Astrocyte (in vitro differentiated cells and primary cell): ENCODE measurements at regions not wholly inside any gene's neighbourhood (a gene's known extent, or its start where the extent isn't known, plus 50 kb on each side); places are given as distances from the start of the nearest gene placed in this dataset.

Experiments
- DNase-seq: peaks from one replicate; pipeline ENCODE4 v3.0.0-alpha.2; 2010; ENCODE audit warnings: low read depth
- FAIRE-seq: peaks from 2 replicates; lab custom pipeline; 2011; peaks lifted over from hg19 to GRCh38; lab: Jason Lieb, UNC
- H2AFZ ChIP-seq: 2 replicates; pipeline ENCODE4 v1.6.0; 2012; ENCODE audit warnings: low read depth, low read length, inconsistent platforms
- H3K27ac ChIP-seq: 2 replicates; pipeline ENCODE4 v1.5.1; 2011; ENCODE audit warnings: low read depth, low read length, inconsistent platforms
- H3K27me3 ChIP-seq: 2 replicates; pipeline ENCODE4 v1.6.0; 2011; ENCODE audit warnings: low read length, inconsistent platforms; ENCODE audit not compliant: insufficient read depth
- H3K36me3 ChIP-seq: 2 replicates; pipeline ENCODE4 v1.5.1; 2011; ENCODE audit warnings: low read length, inconsistent platforms; ENCODE audit not compliant: insufficient read depth
- H3K4me1 ChIP-seq: 2 replicates; pipeline ENCODE4 v1.5.1; 2011; ENCODE audit warnings: low read length, inconsistent platforms; ENCODE audit not compliant: insufficient read depth
- H3K4me2 ChIP-seq: 2 replicates; pipeline ENCODE4 v1.6.0; 2012; ENCODE audit warnings: low read length, inconsistent platforms
- H3K4me3 ChIP-seq: 2 replicates; pipeline ENCODE4 v1.5.1; 2011; ENCODE audit warnings: low read depth, mild to moderate bottlenecking, low read length, inconsistent platforms; ENCODE audit not compliant: insufficient read depth
- H3K79me2 ChIP-seq: 2 replicates; pipeline ENCODE4 v1.6.0; 2012; ENCODE audit warnings: mild to moderate bottlenecking, low read length, inconsistent platforms; ENCODE audit not compliant: insufficient read depth
- H3K9ac ChIP-seq: 2 replicates; pipeline ENCODE4 v1.6.0; 2012; ENCODE audit warnings: mild to moderate bottlenecking, low read length, inconsistent platforms
- H3K9me3 ChIP-seq: 2 replicates; pipeline ENCODE4 v1.5.1; 2012; ENCODE audit warnings: low read depth, mild to moderate bottlenecking, low read length, inconsistent platforms; ENCODE audit not compliant: insufficient read depth
- H4K20me1 ChIP-seq: 2 replicates; pipeline ENCODE4 v1.6.0; 2012; ENCODE audit warnings: low read length, inconsistent platforms; ENCODE audit not compliant: insufficient read depth
- H3K27ac Mint-ChIP-seq: one replicate; pipeline ENCODE4 v1.8.0; 2021; ENCODE audit warnings: mild to moderate bottlenecking, mixed read lengths; ENCODE audit not compliant: unreplicated experiment
- H3K27me3 Mint-ChIP-seq: one replicate; pipeline ENCODE4 v1.8.0; 2021; ENCODE audit warnings: low read depth, mixed read lengths; ENCODE audit not compliant: unreplicated experiment
- H3K36me3 Mint-ChIP-seq: one replicate; pipeline ENCODE4 v1.8.0; 2021; ENCODE audit warnings: low read depth, mixed read lengths; ENCODE audit not compliant: unreplicated experiment
- H3K4me1 Mint-ChIP-seq: one replicate; pipeline ENCODE4 v1.8.0; 2021; ENCODE audit warnings: low read depth, mixed read lengths; ENCODE audit not compliant: unreplicated experiment
- H3K4me3 Mint-ChIP-seq: one replicate; pipeline ENCODE4 v1.8.0; 2021; ENCODE audit warnings: mild to moderate bottlenecking, moderate library complexity, mixed read lengths; ENCODE audit not compliant: unreplicated experiment
- H3K9me3 Mint-ChIP-seq: one replicate; pipeline ENCODE4 v1.8.0; 2021; ENCODE audit warnings: mild to moderate bottlenecking, mixed read lengths; ENCODE audit not compliant: unreplicated experiment
- EZH2 ChIP-seq: IDR thresholded peaks from 2 replicates; pipeline ENCODE4 v1.6.1; 2012; ENCODE audit warnings: mild to moderate bottlenecking, low read length, inconsistent platforms; ENCODE audit not compliant: insufficient read depth
- TF ChIP-seq, protein P1 (sequence below): IDR thresholded peaks from 2 replicates; pipeline ENCODE4 v1.5.1; 2011; ENCODE audit warnings: low read depth, mild to moderate bottlenecking, inconsistent platforms, low read length, moderate library complexity; ENCODE audit not compliant: insufficient read depth

DNA sequence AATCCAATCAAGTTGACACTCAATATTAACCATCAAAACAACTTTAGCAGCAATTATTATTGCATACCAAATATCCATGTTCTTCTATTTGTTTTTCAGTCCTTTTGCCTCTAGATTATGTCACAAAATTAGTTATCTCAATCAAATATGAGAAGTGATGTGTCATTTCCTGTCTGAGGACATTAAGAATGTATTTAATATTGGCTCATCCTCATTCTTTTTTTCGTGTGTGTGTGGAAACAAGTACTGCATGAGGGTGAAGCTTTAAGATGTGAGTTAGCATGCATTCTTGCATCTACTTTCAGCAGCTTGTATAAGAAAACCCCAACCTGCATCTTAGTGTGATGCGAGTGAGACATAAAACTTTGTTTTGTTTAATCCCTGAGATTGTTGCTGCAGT lies 301.4 kb downstream of the GRIA2 start:
- no peak overlapping the region for H3K27ac Mint-ChIP-seq
- no peaks in the 10 kb centered on the region for H3K36me3 Mint-ChIP-seq
- FAIRE-seq (no peak), DNase-seq (no peak)
- Histone ChIP-seq H3K4me3 (no peak overlapping the region), H3K4me2 (no peak overlapping the region), H3K4me1 (no peaks in the 10 kb centered on the region), H4K20me1 (no peaks in the 10 kb centered on the region), H3K9me3 (no peaks in the 10 kb centered on the region), H3K9ac (no peak overlapping the region), H3K79me2 (no peaks in the 10 kb centered on the region), H3K27me3 (no peaks in the 10 kb centered on the region), H3K27ac (no peak overlapping the region), H2AFZ (no peak overlapping the region), H3K36me3 (no peaks in the 10 kb centered on the region)
- H3K4me1 Mint-ChIP-seq, result peaks cover 4% of the 10 kb centered on the region
- H3K4me3 Mint-ChIP-seq, result no peak overlapping the region
- peaks cover 5% of the 10 kb centered on the region for H3K9me3 Mint-ChIP-seq
- TF ChIP-seq, protein P1, sequence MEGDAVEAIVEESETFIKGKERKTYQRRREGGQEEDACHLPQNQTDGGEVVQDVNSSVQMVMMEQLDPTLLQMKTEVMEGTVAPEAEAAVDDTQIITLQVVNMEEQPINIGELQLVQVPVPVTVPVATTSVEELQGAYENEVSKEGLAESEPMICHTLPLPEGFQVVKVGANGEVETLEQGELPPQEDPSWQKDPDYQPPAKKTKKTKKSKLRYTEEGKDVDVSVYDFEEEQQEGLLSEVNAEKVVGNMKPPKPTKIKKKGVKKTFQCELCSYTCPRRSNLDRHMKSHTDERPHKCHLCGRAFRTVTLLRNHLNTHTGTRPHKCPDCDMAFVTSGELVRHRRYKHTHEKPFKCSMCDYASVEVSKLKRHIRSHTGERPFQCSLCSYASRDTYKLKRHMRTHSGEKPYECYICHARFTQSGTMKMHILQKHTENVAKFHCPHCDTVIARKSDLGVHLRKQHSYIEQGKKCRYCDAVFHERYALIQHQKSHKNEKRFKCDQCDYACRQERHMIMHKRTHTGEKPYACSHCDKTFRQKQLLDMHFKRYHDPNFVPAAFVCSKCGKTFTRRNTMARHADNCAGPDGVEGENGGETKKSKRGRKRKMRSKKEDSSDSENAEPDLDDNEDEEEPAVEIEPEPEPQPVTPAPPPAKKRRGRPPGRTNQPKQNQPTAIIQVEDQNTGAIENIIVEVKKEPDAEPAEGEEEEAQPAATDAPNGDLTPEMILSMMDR, result no peak
- no peak for TF ChIP-seq EZH2
- H3K27me3 Mint-ChIP-seq, result no peaks in the 10 kb centered on the region

DNA sequence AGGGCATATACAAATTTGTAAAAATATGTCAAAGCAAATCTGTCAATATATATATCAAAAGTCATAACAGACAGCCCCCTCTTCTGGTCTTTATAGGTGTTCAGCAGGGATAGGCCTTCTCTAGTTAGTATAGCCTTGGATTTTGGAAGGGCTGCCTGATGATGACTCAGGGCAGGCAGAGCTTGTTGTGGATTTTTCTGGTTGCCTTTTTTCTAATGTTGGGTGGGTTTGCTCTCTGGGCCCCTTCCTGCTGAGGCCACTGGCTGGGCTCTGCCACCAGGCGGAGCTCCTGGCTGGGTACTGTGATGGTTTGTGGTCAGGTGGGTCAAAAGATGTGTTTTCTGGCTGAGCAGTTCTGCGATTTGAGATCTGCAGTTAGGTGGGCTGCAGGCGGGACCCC lies 294.2 kb downstream of the GRIA2 start:
- H3K9me3 ChIP-seq, result no peaks in the 10 kb centered on the region
- H3K4me3 ChIP-seq, result no peak overlapping the region
- no peaks in the 10 kb centered on the region for H3K36me3 ChIP-seq
- Mint-ChIP-seq H3K36me3 (no peaks in the 10 kb centered on the region), H3K4me3 (no peak overlapping the region), H3K27me3 (no peaks in the 10 kb centered on the region), H3K9me3 (no peaks in the 10 kb centered on the region), H3K4me1 (no peaks in the 10 kb centered on the region), H3K27ac (no peak overlapping the region)
- no peaks in the 10 kb centered on the region for H3K27me3 ChIP-seq
- no peak overlapping the region for H3K27ac ChIP-seq
- no peaks in the 10 kb centered on the region for H3K79me2 ChIP-seq
- DNase-seq, result no peak
- no peak overlapping the region for H3K9ac ChIP-seq
- no peaks in the 10 kb centered on the region for H3K4me1 ChIP-seq
- no peak for TF ChIP-seq EZH2
- TF ChIP-seq, protein P1, result no peak
- H3K4me2 ChIP-seq, result no peak overlapping the region
- no peaks in the 10 kb centered on the region for H4K20me1 ChIP-seq
- no peak overlapping the region for H2AFZ ChIP-seq
- FAIRE-seq, result no peak

DNA sequence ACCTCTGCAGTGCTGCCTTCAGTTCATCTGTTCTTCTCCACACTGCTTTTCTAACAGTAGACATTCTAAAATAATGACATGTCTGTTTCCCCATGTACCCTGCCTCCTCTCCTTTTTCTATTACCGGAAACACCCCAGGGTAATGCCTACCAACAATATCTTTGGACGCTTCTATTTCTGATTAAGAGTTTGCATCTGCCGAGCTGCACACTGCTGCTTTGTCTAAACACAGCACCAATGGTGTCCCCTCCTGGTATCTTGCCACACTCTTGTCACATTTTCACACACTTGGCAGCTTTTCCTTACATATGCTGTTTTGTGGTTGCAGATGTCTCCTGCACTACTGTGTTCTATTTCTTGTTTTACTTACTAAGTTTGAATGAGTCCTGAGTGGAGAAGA lies 288.8 kb downstream of the GRIA2 start:
- H3K36me3 Mint-ChIP-seq, result no peaks in the 10 kb centered on the region
- H2AFZ ChIP-seq, result no peak overlapping the region
- H3K9me3 ChIP-seq, result no peaks in the 10 kb centered on the region
- H3K4me1 Mint-ChIP-seq, result no peaks in the 10 kb centered on the region
- H3K4me3 ChIP-seq, result no peak overlapping the region
- H3K4me1 ChIP-seq, result no peaks in the 10 kb centered on the region
- H3K79me2 ChIP-seq, result no peaks in the 10 kb centered on the region
- H3K9ac ChIP-seq, result no peak overlapping the region
- no peak overlapping the region for H3K4me3 Mint-ChIP-seq
- no peak overlapping the region for H3K4me2 ChIP-seq
- H3K9me3 Mint-ChIP-seq, result no peaks in the 10 kb centered on the region
- no peaks in the 10 kb centered on the region for H3K27me3 ChIP-seq
- TF ChIP-seq, protein P1, result no peak
- no peak for TF ChIP-seq EZH2
- H4K20me1 ChIP-seq, result no peaks in the 10 kb centered on the region
- no peak overlapping the region for H3K27ac Mint-ChIP-seq
- no peaks in the 10 kb centered on the region for H3K36me3 ChIP-seq
- no peak for DNase-seq
- no peak overlapping the region for H3K27ac ChIP-seq
- FAIRE-seq, result no peak
- H3K27me3 Mint-ChIP-seq, result no peaks in the 10 kb centered on the region
